ENCODE measurements at regions not wholly inside any gene's neighbourhood (a gene's known extent, or its start where the extent isn't known, plus 50 kb on each side); places are given as distances from the start of the nearest gene placed in this dataset.
"Not testable (repeated sequence)": the region's sequence is repeated elsewhere in the genome, so short reads cannot be mapped to it uniquely, and the experiment has no call there.

DNA sequence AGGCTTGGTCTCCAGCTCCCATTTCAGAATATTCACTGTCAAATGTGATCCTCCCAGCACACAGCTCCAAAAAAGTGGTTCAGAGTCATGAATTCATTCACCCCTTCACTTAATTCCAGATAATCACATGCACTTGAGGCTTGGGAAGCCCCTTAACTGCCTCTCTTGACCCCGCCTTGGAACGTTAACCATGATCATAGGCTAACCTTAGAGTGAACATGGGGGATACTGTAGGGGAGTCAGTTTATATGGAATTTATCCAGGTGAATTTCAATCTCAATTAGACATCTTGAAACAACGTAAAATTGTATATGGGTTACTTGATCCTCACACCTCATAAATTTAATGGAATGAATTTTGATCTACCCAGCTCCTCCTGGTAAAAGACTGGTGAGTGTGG is 346.8 kb upstream of the ARID1B start:
- Histone ChIP-seq H3K27ac (ENCODE audit: low read depth, low read length) (no peak overlapping the region), H3K9me3 (ENCODE audit: control insufficient read depth in 1 of 2, low read length in 2 of 2) (no peaks in the 10 kb centered on the region), H3K4me1 (ENCODE audit: control insufficient read depth in 1 of 2, insufficient read depth in 2 of 2, low read length in 2 of 2) (no peaks in the 10 kb centered on the region), H3K9ac (ENCODE audit: low read depth in 1 of 2, low read length in 2 of 2) (no peak overlapping the region), H3K36me3 (ENCODE audit: control insufficient read depth in 1 of 2, insufficient read depth in 2 of 2, low read length in 2 of 2) (no peaks in the 10 kb centered on the region), H3K27me3 (ENCODE audit: control insufficient read depth in 1 of 2, insufficient read depth in 2 of 2, low read length in 2 of 2) (no peaks in the 10 kb centered on the region), H3K4me3 (ENCODE audit: low read depth in 1 of 2, low read length in 2 of 2) (no peak overlapping the region)

DNA sequence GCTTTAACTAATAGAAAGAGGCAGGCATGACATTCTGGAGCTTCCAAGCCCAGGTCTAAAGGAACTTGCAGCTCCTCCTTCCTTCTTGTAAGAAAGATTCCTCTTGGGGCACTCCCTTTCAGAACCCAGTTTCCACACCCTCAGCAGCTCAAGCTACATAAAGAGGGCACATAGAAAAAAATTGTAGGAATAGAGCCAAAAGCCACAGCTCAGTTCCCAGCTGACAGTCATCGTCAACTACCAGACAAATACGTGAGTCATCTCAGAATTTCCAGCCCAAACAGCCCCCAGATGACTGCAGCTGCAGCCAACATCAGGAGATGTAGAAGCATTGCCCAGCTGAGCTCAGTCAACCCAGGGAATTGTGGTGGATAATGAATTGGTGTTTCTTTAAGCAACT is 349.8 kb upstream of the ARID1B start:
- no peak overlapping the region for H3K9ac ChIP-seq (ENCODE audit: low read depth in 1 of 2, low read length in 2 of 2)
- peaks cover 4% of the 10 kb centered on the region in 2 donors for H3K9me3 ChIP-seq (ENCODE audit: control insufficient read depth in 1 of 2, low read length in 2 of 2)
- H3K4me1 ChIP-seq (ENCODE audit: control insufficient read depth in 1 of 2, insufficient read depth in 2 of 2, low read length in 2 of 2) = no peaks in the 10 kb centered on the region
- no peaks in the 10 kb centered on the region for H3K36me3 ChIP-seq (ENCODE audit: control insufficient read depth in 1 of 2, insufficient read depth in 2 of 2, low read length in 2 of 2)
- H3K27me3 ChIP-seq (ENCODE audit: control insufficient read depth in 1 of 2, insufficient read depth in 2 of 2, low read length in 2 of 2) = no peaks in the 10 kb centered on the region
- no peak overlapping the region for H3K4me3 ChIP-seq (ENCODE audit: low read depth in 1 of 2, low read length in 2 of 2)
- no peak overlapping the region for H3K27ac ChIP-seq (ENCODE audit: low read depth, low read length)

DNA sequence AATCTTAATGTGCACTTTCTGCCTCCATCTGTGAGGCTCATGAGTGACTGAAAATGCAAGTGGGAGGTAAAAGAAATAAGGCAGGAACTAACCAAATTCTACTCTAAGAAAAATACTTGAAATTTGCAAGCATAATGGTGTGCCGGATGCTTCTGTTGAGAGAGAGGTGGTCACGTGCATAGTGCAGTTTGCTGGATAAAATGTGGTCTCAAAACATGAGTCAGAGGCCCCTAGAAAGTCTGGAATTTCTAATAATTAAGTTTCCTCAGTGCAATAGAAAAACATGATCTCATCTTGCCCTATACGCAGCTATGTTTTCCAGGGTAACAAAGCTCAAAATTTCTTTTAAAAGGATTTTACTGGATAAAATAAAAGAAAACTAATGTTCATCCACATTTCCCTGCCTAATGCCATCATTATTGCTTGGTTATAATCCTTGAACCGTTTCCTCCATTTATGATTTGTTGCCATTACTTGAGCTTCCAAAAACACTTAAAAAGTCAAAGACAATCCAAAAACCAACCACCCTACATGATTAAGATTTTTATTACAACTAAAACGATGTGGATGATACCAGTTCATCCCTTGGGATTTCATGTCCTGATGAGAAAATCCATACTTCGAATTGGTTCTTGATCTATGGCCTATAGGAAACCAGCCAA is 351.7 kb upstream of the ARID1B start:
- no peaks in the 10 kb centered on the region for H3K36me3 ChIP-seq (ENCODE audit: control insufficient read depth in 1 of 2, insufficient read depth in 2 of 2, low read length in 2 of 2)
- H3K9me3 ChIP-seq (ENCODE audit: control insufficient read depth in 1 of 2, low read length in 2 of 2) = peaks cover 4% of the 10 kb centered on the region in 2 donors
- no peak overlapping the region for H3K27ac ChIP-seq (ENCODE audit: low read depth, low read length)
- no peak overlapping the region for H3K4me3 ChIP-seq (ENCODE audit: low read depth in 1 of 2, low read length in 2 of 2)
- H3K27me3 ChIP-seq (ENCODE audit: control insufficient read depth in 1 of 2, insufficient read depth in 2 of 2, low read length in 2 of 2) = no peaks in the 10 kb centered on the region
- H3K4me1 ChIP-seq (ENCODE audit: control insufficient read depth in 1 of 2, insufficient read depth in 2 of 2, low read length in 2 of 2) = no peaks in the 10 kb centered on the region
- no peak overlapping the region for H3K9ac ChIP-seq (ENCODE audit: low read depth in 1 of 2, low read length in 2 of 2)

DNA sequence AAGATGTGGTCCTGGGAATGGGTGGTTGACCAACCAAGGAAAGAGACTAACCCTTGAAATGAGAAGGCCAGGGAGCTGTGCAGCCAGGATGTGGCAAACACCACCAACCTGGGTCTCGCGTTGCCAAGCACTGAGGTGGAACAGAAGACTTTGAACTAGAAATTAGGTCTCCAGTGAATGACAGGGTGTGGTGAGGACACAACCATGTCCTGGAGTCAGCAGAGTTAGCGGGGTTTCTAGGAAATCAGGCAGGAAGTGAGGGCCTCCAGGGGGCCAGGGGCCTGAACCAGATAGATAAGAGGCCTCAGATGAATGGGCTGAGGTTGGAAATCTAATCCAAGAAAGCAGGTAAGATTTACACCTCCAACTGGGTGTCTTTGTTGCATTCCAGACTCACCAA is 353.3 kb upstream of the ARID1B start:
- Histone ChIP-seq H3K27ac (ENCODE audit: low read depth, low read length) (no peak overlapping the region), H3K4me3 (ENCODE audit: low read depth in 1 of 2, low read length in 2 of 2) (no peak overlapping the region), H3K9ac (ENCODE audit: low read depth in 1 of 2, low read length in 2 of 2) (no peak overlapping the region), H3K36me3 (ENCODE audit: control insufficient read depth in 1 of 2, insufficient read depth in 2 of 2, low read length in 2 of 2) (no peaks in the 10 kb centered on the region), H3K9me3 (ENCODE audit: control insufficient read depth in 1 of 2, low read length in 2 of 2) (peaks cover 4% of the 10 kb centered on the region in 2 donors), H3K27me3 (ENCODE audit: control insufficient read depth in 1 of 2, insufficient read depth in 2 of 2, low read length in 2 of 2) (no peaks in the 10 kb centered on the region), H3K4me1 (ENCODE audit: control insufficient read depth in 1 of 2, insufficient read depth in 2 of 2, low read length in 2 of 2) (no peaks in the 10 kb centered on the region)

DNA sequence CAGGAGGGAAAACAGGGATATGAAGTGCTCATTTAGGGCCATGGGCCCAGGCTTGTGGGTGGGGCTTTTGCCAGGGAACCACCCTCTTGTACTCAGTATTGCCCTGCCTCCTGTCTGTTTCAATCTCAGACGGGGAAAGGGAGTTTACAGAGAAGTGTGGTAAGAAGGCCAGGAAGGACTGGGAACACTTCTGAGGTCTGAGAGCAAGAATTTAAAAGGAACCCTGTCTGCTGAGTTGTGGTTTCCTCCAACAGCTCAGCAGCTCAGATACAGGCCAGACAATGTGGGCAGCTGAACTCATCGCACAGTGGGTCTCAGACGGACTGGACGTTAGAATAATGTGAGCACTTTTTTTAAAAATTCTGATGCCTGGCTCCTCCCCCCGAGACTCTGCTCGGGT is 354.1 kb upstream of the ARID1B start:
- Histone ChIP-seq H3K27me3 (ENCODE audit: control insufficient read depth in 1 of 2, insufficient read depth in 2 of 2, low read length in 2 of 2) (no peaks in the 10 kb centered on the region), H3K4me3 (ENCODE audit: low read depth in 1 of 2, low read length in 2 of 2) (no peak overlapping the region), H3K4me1 (ENCODE audit: control insufficient read depth in 1 of 2, insufficient read depth in 2 of 2, low read length in 2 of 2) (no peaks in the 10 kb centered on the region), H3K9me3 (ENCODE audit: control insufficient read depth in 1 of 2, low read length in 2 of 2) (peaks cover 4% of the 10 kb centered on the region in 2 donors), H3K9ac (ENCODE audit: low read depth in 1 of 2, low read length in 2 of 2) (no peak overlapping the region), H3K36me3 (ENCODE audit: control insufficient read depth in 1 of 2, insufficient read depth in 2 of 2, low read length in 2 of 2) (no peaks in the 10 kb centered on the region), H3K27ac (ENCODE audit: low read depth, low read length) (no peak overlapping the region)

DNA sequence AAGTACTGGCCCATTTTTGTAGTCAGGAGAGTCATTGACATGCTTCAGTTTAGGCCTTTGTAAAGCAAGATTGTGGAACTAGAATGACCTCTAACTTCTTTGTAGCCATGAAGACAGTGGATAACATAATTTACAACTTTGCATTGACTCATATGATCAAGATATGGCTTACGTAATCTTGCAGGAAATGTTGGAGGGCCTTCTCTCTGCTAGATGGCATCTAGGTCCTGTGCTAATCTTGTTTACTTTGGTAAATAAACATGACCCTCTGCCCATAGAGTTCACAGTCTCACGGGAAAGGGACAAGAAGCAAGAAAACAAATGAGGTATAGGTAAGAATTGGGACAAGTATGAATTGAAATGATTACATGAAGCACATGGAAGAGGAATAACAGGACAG is 355.2 kb upstream of the ARID1B start:
- Histone ChIP-seq H3K4me1 (ENCODE audit: control insufficient read depth in 1 of 2, insufficient read depth in 2 of 2, low read length in 2 of 2) (no peaks in the 10 kb centered on the region), H3K9me3 (ENCODE audit: control insufficient read depth in 1 of 2, low read length in 2 of 2) (peaks cover 4% of the 10 kb centered on the region in 2 donors), H3K9ac (ENCODE audit: low read depth in 1 of 2, low read length in 2 of 2) (no peak overlapping the region), H3K4me3 (ENCODE audit: low read depth in 1 of 2, low read length in 2 of 2) (no peak overlapping the region), H3K36me3 (ENCODE audit: control insufficient read depth in 1 of 2, insufficient read depth in 2 of 2, low read length in 2 of 2) (no peaks in the 10 kb centered on the region), H3K27ac (ENCODE audit: low read depth, low read length) (no peak overlapping the region), H3K27me3 (ENCODE audit: control insufficient read depth in 1 of 2, insufficient read depth in 2 of 2, low read length in 2 of 2) (no peaks in the 10 kb centered on the region)

DNA sequence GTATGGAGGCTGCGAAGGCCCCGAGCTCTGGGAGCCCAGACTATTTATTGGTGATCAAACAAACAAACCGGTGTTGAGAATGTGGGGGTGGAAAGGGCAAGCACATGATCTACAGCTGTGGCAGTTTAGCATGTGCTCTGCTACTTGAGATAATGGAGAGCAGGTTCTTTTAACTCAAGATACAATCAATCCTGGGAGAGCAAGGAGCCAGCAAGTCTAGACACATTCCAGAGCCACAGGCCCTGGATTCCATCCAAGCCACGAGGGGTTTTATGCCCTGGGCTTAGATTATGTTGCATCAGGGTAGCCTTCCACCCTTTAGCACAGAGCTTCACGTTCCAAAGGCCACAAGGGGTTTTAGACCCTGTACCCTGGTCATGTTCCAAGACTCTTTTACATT is 355.9 kb upstream of the ARID1B start:
- H3K4me1 ChIP-seq (ENCODE audit: control insufficient read depth in 1 of 2, insufficient read depth in 2 of 2, low read length in 2 of 2); H3K27ac ChIP-seq (ENCODE audit: low read depth, low read length); H3K27me3 ChIP-seq (ENCODE audit: control insufficient read depth in 1 of 2, insufficient read depth in 2 of 2, low read length in 2 of 2); H3K9ac ChIP-seq (ENCODE audit: low read depth in 1 of 2, low read length in 2 of 2); H3K9me3 ChIP-seq (ENCODE audit: control insufficient read depth in 1 of 2, low read length in 2 of 2); H3K36me3 ChIP-seq (ENCODE audit: control insufficient read depth in 1 of 2, insufficient read depth in 2 of 2, low read length in 2 of 2); H3K4me3 ChIP-seq (ENCODE audit: low read depth in 1 of 2, low read length in 2 of 2): not testable (repeated sequence)

DNA sequence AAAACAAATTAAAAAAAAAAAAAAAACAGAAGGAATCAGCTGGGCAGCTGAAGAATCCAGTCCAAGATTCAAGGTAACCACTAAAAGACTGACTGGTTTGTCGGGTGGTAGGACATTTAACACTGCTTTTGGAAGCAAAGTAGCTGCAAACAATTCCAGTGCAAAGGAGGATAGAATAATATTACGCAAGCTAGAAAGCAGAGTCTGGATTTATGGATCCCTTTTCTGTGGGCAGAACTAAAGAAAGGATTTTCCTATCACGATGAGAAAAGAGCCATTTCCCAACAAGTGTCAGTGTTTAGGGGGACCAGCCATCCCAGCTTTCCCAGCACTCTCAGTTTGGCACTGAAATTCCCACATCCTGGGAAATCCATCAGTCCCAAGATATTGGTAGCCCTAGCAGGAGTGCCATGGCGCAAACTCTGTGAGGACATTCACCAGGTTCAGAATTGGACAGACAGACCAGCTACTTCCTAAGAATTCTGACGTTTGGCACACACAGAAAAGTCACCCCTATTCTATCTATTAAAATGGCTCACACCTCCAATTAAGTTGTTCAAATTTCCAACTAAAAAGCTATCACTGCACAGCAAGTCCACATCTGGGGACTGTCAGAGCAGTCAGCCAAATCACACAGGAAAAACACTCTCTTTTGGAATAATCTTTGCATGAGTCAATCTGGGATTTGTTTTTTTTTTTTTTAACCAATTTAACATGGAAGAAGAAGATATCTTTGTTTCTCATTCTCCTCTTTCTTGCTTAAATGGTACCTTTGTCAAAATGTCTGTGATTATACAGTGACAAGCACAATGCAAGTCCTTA is 356.8 kb upstream of the ARID1B start:
- H3K9me3 ChIP-seq (ENCODE audit: control insufficient read depth in 1 of 2, low read length in 2 of 2) = peaks cover 4% of the 10 kb centered on the region in 2 donors
- no peak overlapping the region for H3K27ac ChIP-seq (ENCODE audit: low read depth, low read length)
- no peaks in the 10 kb centered on the region for H3K36me3 ChIP-seq (ENCODE audit: control insufficient read depth in 1 of 2, insufficient read depth in 2 of 2, low read length in 2 of 2)
- no peak overlapping the region for H3K9ac ChIP-seq (ENCODE audit: low read depth in 1 of 2, low read length in 2 of 2)
- H3K4me3 ChIP-seq (ENCODE audit: low read depth in 1 of 2, low read length in 2 of 2) = no peak overlapping the region
- peaks cover 0 to 3% of the 10 kb centered on the region in 2 donors for H3K27me3 ChIP-seq (ENCODE audit: control insufficient read depth in 1 of 2, insufficient read depth in 2 of 2, low read length in 2 of 2)
- no peaks in the 10 kb centered on the region for H3K4me1 ChIP-seq (ENCODE audit: control insufficient read depth in 1 of 2, insufficient read depth in 2 of 2, low read length in 2 of 2)

DNA sequence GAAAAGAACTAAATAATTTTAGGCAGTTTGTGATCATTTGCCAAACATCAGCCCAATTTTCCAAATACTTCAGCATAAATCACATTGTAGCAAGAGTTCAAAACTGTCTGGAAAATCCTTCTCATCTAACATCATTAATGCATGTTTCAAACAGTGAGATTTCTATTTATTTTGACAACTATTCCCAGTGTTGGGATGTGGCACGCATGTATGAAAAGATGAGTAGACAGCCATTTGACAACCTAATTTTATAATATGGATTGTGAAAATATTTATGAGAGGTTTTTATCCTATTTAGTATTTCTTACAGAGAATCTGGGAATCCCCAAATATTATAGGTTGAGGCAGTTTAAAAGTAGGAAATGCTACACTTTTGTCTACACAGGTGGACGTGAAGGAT is 357.6 kb upstream of the ARID1B start:
- Histone ChIP-seq H3K9ac (ENCODE audit: low read depth in 1 of 2, low read length in 2 of 2) (no peak overlapping the region), H3K4me3 (ENCODE audit: low read depth in 1 of 2, low read length in 2 of 2) (no peak overlapping the region), H3K4me1 (ENCODE audit: control insufficient read depth in 1 of 2, insufficient read depth in 2 of 2, low read length in 2 of 2) (no peaks in the 10 kb centered on the region), H3K9me3 (ENCODE audit: control insufficient read depth in 1 of 2, low read length in 2 of 2) (peaks cover 4% of the 10 kb centered on the region in 2 donors), H3K27ac (ENCODE audit: low read depth, low read length) (no peak overlapping the region), H3K36me3 (ENCODE audit: control insufficient read depth in 1 of 2, insufficient read depth in 2 of 2, low read length in 2 of 2) (no peaks in the 10 kb centered on the region), H3K27me3 (ENCODE audit: control insufficient read depth in 1 of 2, insufficient read depth in 2 of 2, low read length in 2 of 2) (peaks cover 0 to 3% of the 10 kb centered on the region in 2 donors)

DNA sequence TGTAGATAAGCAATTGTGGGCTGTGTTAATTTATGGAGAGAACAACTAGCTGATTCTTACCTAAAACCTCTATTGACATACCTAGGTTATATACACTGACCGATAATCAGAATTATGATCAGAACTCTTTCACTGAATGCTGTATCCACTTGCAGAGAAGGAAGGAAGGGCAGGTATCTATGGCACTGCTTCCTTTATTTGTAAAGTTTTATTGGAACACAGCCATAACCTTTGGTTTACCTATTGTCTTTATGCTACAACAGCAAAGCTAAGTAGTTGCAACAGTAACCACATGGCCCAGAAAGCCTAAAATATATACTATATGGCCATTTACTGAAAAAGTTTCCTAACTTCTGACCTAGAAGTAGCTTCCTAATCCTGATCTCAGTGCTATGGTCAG is 358.9 kb upstream of the ARID1B start:
- Histone ChIP-seq H3K4me1 (ENCODE audit: control insufficient read depth in 1 of 2, insufficient read depth in 2 of 2, low read length in 2 of 2) (no peaks in the 10 kb centered on the region), H3K9ac (ENCODE audit: low read depth in 1 of 2, low read length in 2 of 2) (no peak overlapping the region), H3K36me3 (ENCODE audit: control insufficient read depth in 1 of 2, insufficient read depth in 2 of 2, low read length in 2 of 2) (no peaks in the 10 kb centered on the region), H3K4me3 (ENCODE audit: low read depth in 1 of 2, low read length in 2 of 2) (no peak overlapping the region), H3K27me3 (ENCODE audit: control insufficient read depth in 1 of 2, insufficient read depth in 2 of 2, low read length in 2 of 2) (peaks cover 0 to 3% of the 10 kb centered on the region in 2 donors), H3K27ac (ENCODE audit: low read depth, low read length) (no peak overlapping the region), H3K9me3 (ENCODE audit: control insufficient read depth in 1 of 2, low read length in 2 of 2) (peaks cover 4% of the 10 kb centered on the region in 2 donors)

Measured in duodenal mucosa (tissue), 2 donors.